Retinal pigment epithelial cell (primary cell): ENCODE measurements at regions not wholly inside any gene's neighbourhood (a gene's known extent, or its start where the extent isn't known, plus 50 kb on each side); places are given as distances from the start of the nearest gene placed in this dataset.
"Not testable (repeated sequence)": the region's sequence is repeated elsewhere in the genome, so short reads cannot be mapped to it uniquely, and the experiment has no call there.

Experiments used
- DNase-seq: peaks from one replicate; pipeline ENCODE4 v3.0.0-alpha.2; 2010; ENCODE audit warnings: low read depth
- H3K4me3 ChIP-seq: 2 replicates; pipeline ENCODE4 v1.5.1; 2011; ENCODE audit warnings: mild to moderate bottlenecking, low read length, control low read depth, moderate library complexity
- CTCF ChIP-seq: conservative IDR thresholded peaks from 2 replicates; pipeline ENCODE4 v1.5.1; 2011; ENCODE audit warnings: low read depth, low read length, control low read depth, inconsistent platforms

- H3K4me3 ChIP-seq, DNase-seq: not testable (repeated sequence)
Measured at GRCh38 chr10:78096486-78096885, 62.8 kb downstream of the RPS24 start.

GRCh38 chr10:78102593-78102992 lies 68.9 kb downstream of the RPS24 start:
- H3K4me3 ChIP-seq, DNase-seq: not testable (repeated sequence)

GRCh38 chr10:78109210-78109609 lies 75.5 kb downstream of the RPS24 start:
- H3K4me3 ChIP-seq: no peak overlapping the region
- no peak for TF ChIP-seq CTCF
- no peak for DNase-seq

GRCh38 chr10:78115135-78115853 lies 81.6 kb downstream of the RPS24 start:
- TF ChIP-seq CTCF: no peak
- H3K4me3 ChIP-seq: no peak overlapping the region
- no peak for DNase-seq

- no peak overlapping the region for H3K4me3 ChIP-seq
- DNase-seq: no peak
- no peak for TF ChIP-seq CTCF
Measured at GRCh38 chr10:78116361-78116760, 82.7 kb downstream of the RPS24 start.

- DNase-seq: no peak
- TF ChIP-seq CTCF: no peak
- H3K4me3 ChIP-seq: no peak overlapping the region
Measured at GRCh38 chr10:78118591-78118990, 84.9 kb downstream of the RPS24 start.

- DNase-seq: no peak
- TF ChIP-seq CTCF: no peak
- H3K4me3 ChIP-seq: no peak overlapping the region
Measured at GRCh38 chr10:78121801-78122200, 88.1 kb downstream of the RPS24 start.

- no peak for TF ChIP-seq CTCF
- H3K4me3 ChIP-seq: no peak overlapping the region
- no peak for DNase-seq
Measured at GRCh38 chr10:78124167-78124566, 90.5 kb downstream of the RPS24 start.
